GM12878 (cell line): ENCODE measurements at regions not wholly inside any gene's neighbourhood (a gene's known extent, or its start where the extent isn't known, plus 50 kb on each side); places are given as distances from the start of the nearest gene placed in this dataset.

Experiments used
- ATAC-seq: fragments of 200-7000 bp; cut with Tn5 transposase; 3 replicates; pipeline ENCODE4 v1.9.1; 2020; ENCODE audit warnings: mild to moderate bottlenecking, moderate library complexity
- BruUV-seq: library from RNA; stranded (reverse); fragments of 400-500 nt; replicated peaks from 2 replicates; lab custom pipeline; 2021; lab: Mats Ljungman, UMichigan
- CTCF ChIA-PET: fragments of 300-600 bp; sonication (Branson Sonifier 250); formaldehyde crosslinking; extraction: SDS; loops from one replicate; lab custom pipeline; 2021; ENCODE audit warnings: inconsistent platforms; lab: Yijun Ruan, JAX
- POLR2A ChIA-PET: fragments of 350-600 bp; formaldehyde crosslinking; extraction: SDS; loops from one replicate; lab custom pipeline; 2021; ENCODE audit warnings: inconsistent platforms; lab: Charles Lee
- RAD21 ChIA-PET: fragments of 300-600 bp; sonication (Branson Sonifier 250); formaldehyde crosslinking; loops from one replicate; lab custom pipeline; 2023; ENCODE audit warnings: antibody characterized with exemption; ENCODE audit not compliant: unreplicated experiment; lab: Charles Lee
- SMC1A ChIA-PET: fragments of 300-600 bp; sonication (Branson Sonifier 250); formaldehyde crosslinking; loops from one replicate; lab custom pipeline; 2023; ENCODE audit not compliant: unreplicated experiment, uncharacterized antibody; lab: Charles Lee
- DNase-seq: peaks from one replicate; pipeline ENCODE4 v3.0.0-alpha.2; 2011; ENCODE audit warnings: low read depth, low spot score
- FAIRE-seq: peaks from 3 replicates; lab custom pipeline; 2011; peaks lifted over from hg19 to GRCh38; lab: Jason Lieb, UNC
- H2AFZ ChIP-seq: 2 replicates; pipeline ENCODE4 v1.6.0; 2011; ENCODE audit warnings: low read depth, low read length, control low read depth; ENCODE audit not compliant: control insufficient read depth
- H3K27ac ChIP-seq: 2 replicates; pipeline ENCODE4 v1.5.1; 2011; ENCODE audit warnings: control low read depth; ENCODE audit not compliant: control insufficient read depth, insufficient read depth
- H3K27me3 ChIP-seq, 2 experiments: replicated peaks in 1 of 2; 2 replicates each; pipeline versions ENCODE4 v1.6.0 to v1.6.1; 2011; ENCODE audit warnings: low read length in 1 of 2; ENCODE audit not compliant: control insufficient read depth in 2 of 2, insufficient read depth in 2 of 2
- H3K36me3 ChIP-seq, 2 experiments: 2 replicates each; pipeline ENCODE4 v1.5.1; 2011; ENCODE audit warnings: low read length in 1 of 2; ENCODE audit not compliant: control insufficient read depth in 2 of 2, insufficient read depth in 2 of 2
- H3K4me1 ChIP-seq: 2 replicates; pipeline ENCODE4 v1.6.1; 2011; ENCODE audit warnings: mild to moderate bottlenecking, low read length, moderate library complexity, mixed read lengths; ENCODE audit not compliant: control insufficient read depth, insufficient read depth
- H3K4me2 ChIP-seq: 2 replicates; pipeline ENCODE4 v1.6.0; 2011; ENCODE audit warnings: control low read depth; ENCODE audit not compliant: control insufficient read depth, insufficient read depth
- H3K4me3 ChIP-seq: fragments of 200-600 bp; sonication (generic); 2 replicates; pipeline ENCODE4 v1.5.1; 2016
- H3K79me2 ChIP-seq: 2 replicates; pipeline ENCODE4 v1.6.0; 2011; ENCODE audit warnings: low read length; ENCODE audit not compliant: control insufficient read depth, insufficient read depth
- H3K9ac ChIP-seq: 2 replicates; pipeline ENCODE4 v1.8.0; 2011; ENCODE audit warnings: low read length, control low read depth, mixed read lengths; ENCODE audit not compliant: control insufficient read depth, insufficient read depth
- H3K9me3 ChIP-seq: replicated peaks from 3 replicates; pipeline ENCODE4 v1.5.1; 2011; ENCODE audit warnings: mild to moderate bottlenecking, low read length; ENCODE audit not compliant: control insufficient read depth, insufficient read depth
- H4K20me1 ChIP-seq: 2 replicates; pipeline ENCODE4 v1.6.0; 2011; ENCODE audit not compliant: control insufficient read depth, insufficient read depth
- BACH1 ChIP-seq: fragments of 450-650 bp; IDR thresholded peaks from 2 replicates; pipeline ENCODE4 v1.6.1; 2017; ENCODE audit warnings: mild to moderate bottlenecking, borderline replicate concordance
- CBX3 ChIP-seq: fragments of 200-600 bp; sonication (generic); IDR thresholded peaks from 2 replicates; pipeline ENCODE4 v1.6.1; 2016; ENCODE audit warnings: low read depth, borderline replicate concordance
- CEBPB ChIP-seq, 2 experiments: fragments of 150-350 bp in 1 of 2; IDR thresholded peaks; 2 replicates each; pipeline ENCODE4 v1.6.1; 2012 to 2014; ENCODE audit warnings: low read depth in 2 of 2, low read length in 2 of 2, borderline replicate concordance in 1 of 2, inconsistent platforms in 1 of 2
- EZH2 ChIP-seq: IDR thresholded peaks from 2 replicates; pipeline ENCODE4 v1.6.1; 2012; ENCODE audit warnings: low read depth, mild to moderate bottlenecking, control low read depth, inconsistent platforms, low read length, borderline replicate concordance; ENCODE audit not compliant: control insufficient read depth
- GABPA ChIP-seq: IDR thresholded peaks from 2 replicates; pipeline ENCODE4 v1.6.1; 2014; ENCODE audit warnings: antibody characterized with exemption, low read depth, mild to moderate bottlenecking, inconsistent platforms
- HDGF ChIP-seq: fragments of 450-650 bp; IDR thresholded peaks from 2 replicates; pipeline ENCODE4 v1.6.1; 2016; ENCODE audit warnings: antibody characterized with exemption
- MXI1 ChIP-seq: fragments of 150-350 bp; IDR thresholded peaks from 2 replicates; pipeline ENCODE4 v1.6.1; 2011; ENCODE audit warnings: low read depth, mild to moderate bottlenecking, inconsistent platforms, low read length, improper control_type of control experiment
- MYC ChIP-seq: IDR thresholded peaks from 2 replicates; pipeline ENCODE4 v1.6.1; 2011; ENCODE audit warnings: mild to moderate bottlenecking, low read length, moderate library complexity, inconsistent platforms; ENCODE audit not compliant: insufficient read depth, insufficient replicate concordance, insufficient read length, severe bottlenecking
- SUZ12 ChIP-seq: fragments of 200-600 bp; sonication (generic); IDR thresholded peaks from one replicate; pipeline ENCODE4 v1.6.1; 2018; ENCODE audit warnings: antibody characterized with exemption, mild to moderate bottlenecking; ENCODE audit not compliant: unreplicated experiment
- WRNIP1 ChIP-seq: IDR thresholded peaks from 2 replicates; pipeline ENCODE4 v1.6.1; 2011; ENCODE audit warnings: low read depth, low read length, improper control_type of control experiment, borderline replicate concordance
- ZNF217 ChIP-seq: fragments of 450-650 bp; IDR thresholded peaks from 2 replicates; pipeline ENCODE4 v1.6.1; 2017; ENCODE audit warnings: antibody characterized with exemption, mild to moderate bottlenecking
- WGBS: methylation state at CpG from one replicate; pipeline ENCODE4 v1.1.6; 2016; ENCODE audit warnings: low lambda C conversion rate; ENCODE audit not compliant: insufficient replicate concordance, insufficient coverage; ENCODE audit errors: missing lambda C conversion rate; 5-methylcytosine and 5-hydroxymethylcytosine counted together
- in situ Hi-C: fragments of 300-500 bp; cut with MboI; formaldehyde crosslinking; loops from 9 replicates; pipeline ENCODE4 v1.14.3; 2018; ENCODE audit warnings: mixed read lengths
- intact Hi-C: fragments of 100-400 bp; cut with micrococcal nuclease; formaldehyde crosslinking; loops from one replicate; pipeline ENCODE4 v1.14.2; 2022; ENCODE audit not compliant: unreplicated experiment
- TF ChIP-seq, protein P1 (sequence below): fragments of 450-650 bp; IDR thresholded peaks from 2 replicates; pipeline ENCODE4 v1.6.1; 2017; ENCODE audit warnings: mild to moderate bottlenecking
- TF ChIP-seq, protein P2 (sequence below), 3 experiments: IDR thresholded peaks in 2 of 3; conservative IDR thresholded peaks in 1 of 3; 2 replicates each; pipeline ENCODE4 v1.5.1; 2011; ENCODE audit warnings: low read depth in 3 of 3, low read length in 3 of 3, mild to moderate bottlenecking in 3 of 3, control low read depth in 2 of 3, moderate library complexity in 2 of 3, inconsistent platforms in 1 of 3, mixed read lengths in 1 of 3; ENCODE audit not compliant: control insufficient read depth in 2 of 3, insufficient read depth in 1 of 3; ENCODE audit errors: extremely low read depth in 1 of 3

DNA sequence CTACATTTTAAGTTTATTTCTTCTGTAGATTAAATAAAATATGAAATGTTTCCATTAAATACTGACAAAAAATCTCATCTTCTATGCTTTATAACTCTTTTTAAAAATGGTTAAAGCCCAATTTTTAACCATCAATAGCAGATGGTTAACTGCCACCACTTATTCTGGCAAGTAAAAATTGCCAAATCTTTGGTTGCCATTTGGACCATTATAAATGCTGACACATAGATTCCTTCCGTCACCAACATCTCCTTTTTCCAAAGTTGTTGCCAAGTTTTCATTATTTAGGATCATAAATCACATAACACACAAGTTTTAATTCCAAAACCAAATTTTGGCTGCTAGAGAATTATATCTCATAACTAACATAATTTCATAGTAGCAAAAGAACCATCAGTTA lies 1614.3 kb downstream of the REEP3 start:
- SMC1A ChIA-PET, result no interaction called here

DNA sequence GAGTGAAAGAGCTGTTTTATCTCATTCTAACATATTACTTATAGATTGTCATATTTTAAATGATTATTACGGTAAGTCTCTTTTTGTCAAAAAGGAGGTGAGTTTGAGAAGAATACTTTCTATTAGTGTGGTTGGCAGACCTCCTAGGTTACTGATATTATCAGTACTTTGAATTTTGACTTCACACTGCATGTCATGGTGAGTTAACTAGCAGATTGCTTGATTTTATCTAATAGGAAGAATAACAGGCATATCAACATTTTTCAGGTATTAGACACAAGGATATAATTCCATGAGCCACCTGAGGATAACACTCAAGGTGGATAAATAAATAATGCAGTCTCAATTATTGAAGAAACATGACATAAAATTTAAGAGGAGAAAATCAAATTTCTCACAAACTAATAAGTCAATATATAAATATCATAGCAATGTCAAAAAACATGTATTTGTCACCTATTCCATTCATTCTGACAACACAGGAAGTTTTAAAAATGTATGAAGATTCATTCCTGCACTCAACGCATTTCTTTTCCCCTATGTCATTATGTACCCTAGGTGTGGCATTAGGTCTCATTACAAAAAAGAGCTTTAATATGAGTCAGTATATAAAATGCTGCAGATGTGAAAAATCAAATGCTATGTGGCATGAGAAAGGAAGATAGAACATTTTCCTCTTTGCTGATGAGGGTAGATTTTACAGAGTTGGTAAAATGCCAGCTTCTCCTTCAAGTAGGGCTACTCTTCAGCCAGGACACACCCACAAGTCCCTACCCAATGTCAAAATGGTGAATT lies 1621.6 kb downstream of the REEP3 start:
- 31% methylated on average over 2 of the region's 2 CpGs for WGBS
- Histone ChIP-seq H3K4me1 (no peaks in the 10 kb centered on the region), H3K79me2 (no peaks in the 10 kb centered on the region), H2AFZ (no peak overlapping the region), H3K27ac (no peak overlapping the region), H4K20me1 (no peaks in the 10 kb centered on the region), H3K9me3 (no peaks in the 10 kb centered on the region), H3K4me3 (no peak overlapping the region), H3K4me2 (no peak overlapping the region), H3K9ac (no peak overlapping the region), H3K36me3 (no peaks in the 10 kb centered on the region), H3K27me3 (no peaks in the 10 kb centered on the region)
- in situ Hi-C loops, result no loop called here
- SMC1A ChIA-PET, result interaction anchor here (1.0 kb wide), 1 partner anchor 23 kb away, joined by 3 read pairs; no protein-coding TSS in a partner anchor
- no peak for ATAC-seq
- no TSS peak for BruUV-seq
- CTCF ChIA-PET, result no interaction called here
- POLR2A ChIA-PET, result no interaction called here
- DNase-seq, result no peak
- RAD21 ChIA-PET, result no interaction called here
- intact Hi-C loops, result no loop called here
- no peak for FAIRE-seq
- no peak for TF ChIP-seq CBX3
- TF ChIP-seq MXI1, result no peak
- TF ChIP-seq, protein P1, sequence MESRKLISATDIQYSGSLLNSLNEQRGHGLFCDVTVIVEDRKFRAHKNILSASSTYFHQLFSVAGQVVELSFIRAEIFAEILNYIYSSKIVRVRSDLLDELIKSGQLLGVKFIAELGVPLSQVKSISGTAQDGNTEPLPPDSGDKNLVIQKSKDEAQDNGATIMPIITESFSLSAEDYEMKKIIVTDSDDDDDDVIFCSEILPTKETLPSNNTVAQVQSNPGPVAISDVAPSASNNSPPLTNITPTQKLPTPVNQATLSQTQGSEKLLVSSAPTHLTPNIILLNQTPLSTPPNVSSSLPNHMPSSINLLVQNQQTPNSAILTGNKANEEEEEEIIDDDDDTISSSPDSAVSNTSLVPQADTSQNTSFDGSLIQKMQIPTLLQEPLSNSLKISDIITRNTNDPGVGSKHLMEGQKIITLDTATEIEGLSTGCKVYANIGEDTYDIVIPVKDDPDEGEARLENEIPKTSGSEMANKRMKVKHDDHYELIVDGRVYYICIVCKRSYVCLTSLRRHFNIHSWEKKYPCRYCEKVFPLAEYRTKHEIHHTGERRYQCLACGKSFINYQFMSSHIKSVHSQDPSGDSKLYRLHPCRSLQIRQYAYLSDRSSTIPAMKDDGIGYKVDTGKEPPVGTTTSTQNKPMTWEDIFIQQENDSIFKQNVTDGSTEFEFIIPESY, result no peak
- no peak for TF ChIP-seq GABPA
- TF ChIP-seq BACH1, result no peak
- TF ChIP-seq CEBPB (IDR thresholded peaks at IDR 0.05; ENCODE audit: borderline replicate concordance in 1 of 2, low read depth in 2 of 2, low read length in 2 of 2), result no peak
- TF ChIP-seq MYC, result no peak
- TF ChIP-seq, protein P2, sequence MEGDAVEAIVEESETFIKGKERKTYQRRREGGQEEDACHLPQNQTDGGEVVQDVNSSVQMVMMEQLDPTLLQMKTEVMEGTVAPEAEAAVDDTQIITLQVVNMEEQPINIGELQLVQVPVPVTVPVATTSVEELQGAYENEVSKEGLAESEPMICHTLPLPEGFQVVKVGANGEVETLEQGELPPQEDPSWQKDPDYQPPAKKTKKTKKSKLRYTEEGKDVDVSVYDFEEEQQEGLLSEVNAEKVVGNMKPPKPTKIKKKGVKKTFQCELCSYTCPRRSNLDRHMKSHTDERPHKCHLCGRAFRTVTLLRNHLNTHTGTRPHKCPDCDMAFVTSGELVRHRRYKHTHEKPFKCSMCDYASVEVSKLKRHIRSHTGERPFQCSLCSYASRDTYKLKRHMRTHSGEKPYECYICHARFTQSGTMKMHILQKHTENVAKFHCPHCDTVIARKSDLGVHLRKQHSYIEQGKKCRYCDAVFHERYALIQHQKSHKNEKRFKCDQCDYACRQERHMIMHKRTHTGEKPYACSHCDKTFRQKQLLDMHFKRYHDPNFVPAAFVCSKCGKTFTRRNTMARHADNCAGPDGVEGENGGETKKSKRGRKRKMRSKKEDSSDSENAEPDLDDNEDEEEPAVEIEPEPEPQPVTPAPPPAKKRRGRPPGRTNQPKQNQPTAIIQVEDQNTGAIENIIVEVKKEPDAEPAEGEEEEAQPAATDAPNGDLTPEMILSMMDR (IDR thresholded peaks at IDR 0.05 in 2 of 3, conservative IDR thresholded peaks at IDR 0.05 in 1 of 3; ENCODE audit: control insufficient read depth in 2 of 3, extremely low read depth in 1 of 3, insufficient read depth in 1 of 3, low read depth in 3 of 3, low read length in 3 of 3), result no peak
- no peak for TF ChIP-seq SUZ12
- no peak for TF ChIP-seq HDGF
- no peak for TF ChIP-seq EZH2

More for the DNA sequence above, 1614.3 kb downstream of the REEP3 start:
- H3K27me3 ChIP-seq, result no peaks in the 10 kb centered on the region
- H3K36me3 ChIP-seq, result no peaks in the 10 kb centered on the region
- FAIRE-seq (no peak), DNase-seq (no peak), ATAC-seq (no peak)
- no peaks in the 10 kb centered on the region for H3K4me1 ChIP-seq
- CTCF ChIA-PET, result no interaction called here
- BruUV-seq, result no TSS peak
- POLR2A ChIA-PET, result no interaction called here
- no peak overlapping the region for H3K27ac ChIP-seq
- H4K20me1 ChIP-seq, result no peaks in the 10 kb centered on the region
- 0% methylated on average over 1 of the region's 1 CpG for WGBS
- H3K79me2 ChIP-seq, result no peaks in the 10 kb centered on the region
- H3K4me3 ChIP-seq, result no peak overlapping the region
- H3K9ac ChIP-seq, result no peak overlapping the region
- RAD21 ChIA-PET, result no interaction called here
- H3K9me3 ChIP-seq, result no peaks in the 10 kb centered on the region
- H2AFZ ChIP-seq, result no peak overlapping the region
- in situ Hi-C loops, result no loop called here
- H3K4me2 ChIP-seq, result no peak overlapping the region
- intact Hi-C loops, result no loop called here
- TF ChIP-seq WRNIP1 (no peak), ZNF217 (no peak)
